ENCODE measurements at regions not wholly inside any gene's neighbourhood (a gene's known extent, or its start where the extent isn't known, plus 50 kb on each side); places are given as distances from the start of the nearest gene placed in this dataset.

DNA sequence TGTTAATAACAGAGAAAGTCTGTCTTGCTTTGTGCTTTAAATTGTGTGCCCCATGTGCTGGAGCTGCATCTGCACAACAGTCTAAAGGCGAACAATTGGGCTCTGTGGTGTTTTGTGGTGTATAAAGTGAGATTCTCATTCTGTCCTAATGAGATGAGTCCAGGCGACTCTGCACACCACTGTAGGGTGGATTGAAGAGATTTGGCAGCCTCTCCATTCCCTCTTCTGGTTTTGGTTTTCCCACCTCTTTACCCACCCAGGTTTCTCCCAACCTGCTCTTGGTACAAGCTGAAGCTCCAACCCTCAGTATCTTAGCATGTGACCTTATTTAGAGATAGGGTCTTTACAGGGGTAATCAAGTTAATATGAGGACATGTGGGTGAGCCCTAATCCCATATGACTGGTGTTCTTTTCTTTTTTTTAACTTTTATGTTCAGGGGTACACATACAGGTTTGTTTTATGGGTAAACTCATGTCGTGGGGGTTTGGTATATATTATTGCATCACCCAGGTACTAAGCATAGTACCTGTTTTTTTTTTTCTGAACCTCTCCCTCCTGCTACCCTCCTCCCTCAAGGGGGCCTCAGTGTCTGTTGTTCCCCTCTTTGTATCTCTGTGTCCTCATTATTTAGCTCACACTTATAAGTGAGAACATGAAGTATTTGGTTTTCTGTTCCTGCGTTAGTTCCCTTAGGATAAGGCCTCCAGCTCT lies 217.6 kb upstream of the DTNBP1 start:
- H3K4ac ChIP-seq (ENCODE audit: low read depth, low read length), result no peak overlapping the region
- no peaks in the 10 kb centered on the region for H3K27me3 ChIP-seq (ENCODE audit: insufficient read depth, low read length)
- H4K20me1 ChIP-seq (ENCODE audit: control insufficient read depth, insufficient read depth, insufficient read length), result no peaks in the 10 kb centered on the region
- H3K18ac ChIP-seq (ENCODE audit: insufficient read length, low read depth, low read length), result no peak overlapping the region
- Mint-ChIP-seq H3K27ac (no peak overlapping the region), H3K36me3 (ENCODE audit: insufficient read depth in 1 of 3, low read depth in 3 of 3) (no peaks in the 10 kb centered on the region), H3K4me3 (no peak overlapping the region), H3K27me3 (ENCODE audit: low read depth) (peaks cover 5% of the 10 kb centered on the region), H3K4me1 (no peaks in the 10 kb centered on the region), H3K9me3 (no peaks in the 10 kb centered on the region)
- no peaks in the 10 kb centered on the region for H3K23me2 ChIP-seq (ENCODE audit: insufficient read length, low read depth, low read length, poor library complexity, severe bottlenecking)
- no peak overlapping the region for H4K91ac ChIP-seq (ENCODE audit: insufficient read length, low read depth, low read length)
- no peak overlapping the region for H3K9ac ChIP-seq (ENCODE audit: extremely low read depth, insufficient read length, low read length)
- no peak overlapping the region for H3K4me2 ChIP-seq (ENCODE audit: insufficient read depth, insufficient read length, low read length)
- H3K79me1 ChIP-seq (ENCODE audit: insufficient read depth, low read depth, low read length, poor library complexity, severe bottlenecking), result no peaks in the 10 kb centered on the region
- H2BK15ac ChIP-seq (ENCODE audit: low read depth, low read length), result no peak overlapping the region
- H3T11ph ChIP-seq (ENCODE audit: low read length), result no peak overlapping the region
- H2BK20ac ChIP-seq (ENCODE audit: low read depth, low read length, poor library complexity, severe bottlenecking), result no peak overlapping the region
- no peak overlapping the region for H2BK12ac ChIP-seq (ENCODE audit: insufficient read length, low read depth, low read length)
- H3K56ac ChIP-seq (ENCODE audit: insufficient read length, low read depth, low read length), result no peak overlapping the region
- no peak overlapping the region for H4K8ac ChIP-seq (replicated peaks; ENCODE audit: insufficient read length, low read depth, low read length)
- H3K4me1 ChIP-seq (ENCODE audit: insufficient read depth, low read length), result no peaks in the 10 kb centered on the region
- no CpG with 5 or more reads among the region's 4 CpGs for WGBS (ENCODE audit: extremely low coverage, insufficient read length, low lambda C conversion rate)
- no peak for DNase-seq
- no peak overlapping the region for H3K23ac ChIP-seq (ENCODE audit: insufficient read length, low read depth, low read length)
- H2BK120ac ChIP-seq (ENCODE audit: low read depth, low read length, poor library complexity, severe bottlenecking), result no peak overlapping the region
- no peak overlapping the region for H4K5ac ChIP-seq (ENCODE audit: insufficient read length, low read depth, low read length)
- TF ChIP-seq, protein P1, sequence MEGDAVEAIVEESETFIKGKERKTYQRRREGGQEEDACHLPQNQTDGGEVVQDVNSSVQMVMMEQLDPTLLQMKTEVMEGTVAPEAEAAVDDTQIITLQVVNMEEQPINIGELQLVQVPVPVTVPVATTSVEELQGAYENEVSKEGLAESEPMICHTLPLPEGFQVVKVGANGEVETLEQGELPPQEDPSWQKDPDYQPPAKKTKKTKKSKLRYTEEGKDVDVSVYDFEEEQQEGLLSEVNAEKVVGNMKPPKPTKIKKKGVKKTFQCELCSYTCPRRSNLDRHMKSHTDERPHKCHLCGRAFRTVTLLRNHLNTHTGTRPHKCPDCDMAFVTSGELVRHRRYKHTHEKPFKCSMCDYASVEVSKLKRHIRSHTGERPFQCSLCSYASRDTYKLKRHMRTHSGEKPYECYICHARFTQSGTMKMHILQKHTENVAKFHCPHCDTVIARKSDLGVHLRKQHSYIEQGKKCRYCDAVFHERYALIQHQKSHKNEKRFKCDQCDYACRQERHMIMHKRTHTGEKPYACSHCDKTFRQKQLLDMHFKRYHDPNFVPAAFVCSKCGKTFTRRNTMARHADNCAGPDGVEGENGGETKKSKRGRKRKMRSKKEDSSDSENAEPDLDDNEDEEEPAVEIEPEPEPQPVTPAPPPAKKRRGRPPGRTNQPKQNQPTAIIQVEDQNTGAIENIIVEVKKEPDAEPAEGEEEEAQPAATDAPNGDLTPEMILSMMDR (conservative IDR thresholded peaks at IDR 0.05), result no peak
- H2BK5ac ChIP-seq (ENCODE audit: insufficient read length, low read length), result no peak overlapping the region
- H3K27ac ChIP-seq (ENCODE audit: insufficient read length, low read depth, low read length), result no peak overlapping the region
- no peaks in the 10 kb centered on the region for H3K79me2 ChIP-seq (ENCODE audit: insufficient read depth, low read length)
- no peak overlapping the region for H3K14ac ChIP-seq (ENCODE audit: insufficient read depth, low read length)
- no peaks in the 10 kb centered on the region for H3K9me3 ChIP-seq (ENCODE audit: control insufficient read depth, low read depth, low read length)
- no peak overlapping the region for H2AFZ ChIP-seq (ENCODE audit: low read length)
- H2AK5ac ChIP-seq (ENCODE audit: insufficient read length, low read length), result no peak overlapping the region
